GM19455 (cell line): ENCODE measurements at regions not wholly inside any gene's neighbourhood (a gene's known extent, or its start where the extent isn't known, plus 50 kb on each side); places are given as distances from the start of the nearest gene placed in this dataset.
"Not testable (repeated sequence)": the region's sequence is repeated elsewhere in the genome, so short reads cannot be mapped to it uniquely, and the experiment has no call there.

Experiments used
- ATAC-seq: cut with Tn5 transposase; IDR thresholded peaks from one replicate; pipeline ENCODE4 v1.9.1; 2021; ENCODE audit not compliant: unreplicated experiment

- no peak for ATAC-seq
These were observed 201.0 kb upstream of the STK26 start for GRCh38 chrX:131821945-131822622.

- no peak for ATAC-seq
These were observed 196.5 kb upstream of the STK26 start for GRCh38 chrX:131826572-131826971.

- ATAC-seq = peak; percentile 59
These were observed 195.2 kb upstream of the STK26 start for GRCh38 chrX:131827935-131828334.

GRCh38 chrX:131828482-131828881, 194.6 kb upstream of the STK26 start:
- no peak for ATAC-seq

GRCh38 chrX:131830400-131831184, 192.5 kb upstream of the STK26 start:
- no peak for ATAC-seq

- ATAC-seq = no peak
These were observed 191.9 kb upstream of the STK26 start for GRCh38 chrX:131831185-131831520.

GRCh38 chrX:131836161-131836560, 186.9 kb upstream of the STK26 start:
- no peak for ATAC-seq

- no peak for ATAC-seq
These were observed 185.8 kb upstream of the STK26 start for GRCh38 chrX:131837325-131837724.

GRCh38 chrX:131840799-131841495, 182.2 kb upstream of the STK26 start:
- ATAC-seq = peak; percentile 21

GRCh38 chrX:131841496-131842437, 181.3 kb upstream of the STK26 start:
- peak; percentile 90 for ATAC-seq

GRCh38 chrX:131843987-131844386, 179.1 kb upstream of the STK26 start:
- no peak for ATAC-seq

- no peak for ATAC-seq
These were observed 177.9 kb upstream of the STK26 start for GRCh38 chrX:131845201-131845600.

- ATAC-seq = no peak
These were observed 177.3 kb upstream of the STK26 start for GRCh38 chrX:131845771-131846170.

GRCh38 chrX:131850964-131851363, 172.1 kb upstream of the STK26 start:
- ATAC-seq = not testable (repeated sequence)

GRCh38 chrX:131853440-131853839, 169.7 kb upstream of the STK26 start:
- no peak for ATAC-seq

- no peak for ATAC-seq
These were observed 168.5 kb upstream of the STK26 start for GRCh38 chrX:131854581-131854980.

GRCh38 chrX:131861088-131861787, 161.9 kb upstream of the STK26 start:
- no peak for ATAC-seq

GRCh38 chrX:131862321-131862720, 160.8 kb upstream of the STK26 start:
- no peak for ATAC-seq

- no peak for ATAC-seq
These were observed 153.9 kb upstream of the STK26 start for GRCh38 chrX:131869182-131869581.

GRCh38 chrX:131874300-131874699, 148.8 kb upstream of the STK26 start:
- ATAC-seq = no peak
